Mesenchymal stem cell (in vitro differentiated cells and primary cell): ENCODE measurements at regions not wholly inside any gene's neighbourhood (a gene's known extent, or its start where the extent isn't known, plus 50 kb on each side); places are given as distances from the start of the nearest gene placed in this dataset.

ENCODE experiments used
- DNase-seq: peaks from one replicate; pipeline ENCODE4 v3.0.0-alpha.2; 2013
- H2AFZ ChIP-seq: one replicate; pipeline ENCODE4 v1.6.1; 2013; ENCODE audit warnings: low read depth, mild to moderate bottlenecking, control low read depth, inconsistent platforms, low read length, moderate library complexity
- H2AK5ac ChIP-seq: 2 replicates; pipeline ENCODE4 v1.6.1; 2013; ENCODE audit warnings: low read length, moderate library complexity, mild to moderate bottlenecking, inconsistent platforms; ENCODE audit not compliant: severe bottlenecking
- H2BK120ac ChIP-seq: one replicate; pipeline ENCODE4 v1.6.1; 2013; ENCODE audit warnings: low read depth, mild to moderate bottlenecking, inconsistent platforms, low read length, moderate library complexity
- H2BK12ac ChIP-seq, 2 experiments: one replicate each; pipeline ENCODE4 v1.6.1; 2013; ENCODE audit warnings: inconsistent platforms in 2 of 2, low read length in 2 of 2, mild to moderate bottlenecking in 2 of 2, moderate library complexity in 2 of 2, control low read depth in 1 of 2
- H2BK15ac ChIP-seq: one replicate; pipeline ENCODE4 v1.6.1; 2013; ENCODE audit warnings: mild to moderate bottlenecking, low read depth, inconsistent platforms; ENCODE audit not compliant: poor library complexity, severe bottlenecking
- H2BK5ac ChIP-seq: 2 replicates; pipeline ENCODE4 v1.6.1; 2013; ENCODE audit warnings: low read depth, mild to moderate bottlenecking, low read length, control low read depth, inconsistent platforms; ENCODE audit not compliant: poor library complexity, severe bottlenecking
- H3K14ac ChIP-seq, 2 experiments: one replicate each; pipeline ENCODE4 v1.6.1; 2013; ENCODE audit warnings: inconsistent platforms in 2 of 2, low read length in 2 of 2, control low read depth in 1 of 2, mild to moderate bottlenecking in 1 of 2, moderate library complexity in 1 of 2
- H3K18ac ChIP-seq, 2 experiments: one replicate each; pipeline ENCODE4 v1.6.1; 2013; ENCODE audit warnings: inconsistent platforms in 2 of 2, low read length in 2 of 2, control low read depth in 1 of 2, low read depth in 1 of 2, mild to moderate bottlenecking in 1 of 2
- H3K23ac ChIP-seq, 2 experiments: one replicate each; pipeline ENCODE4 v1.6.1; 2013; ENCODE audit warnings: inconsistent platforms in 2 of 2, low read length in 2 of 2, mild to moderate bottlenecking in 2 of 2, moderate library complexity in 2 of 2, control low read depth in 1 of 2
- H3K27ac ChIP-seq: 2 replicates; pipeline ENCODE4 v1.5.1; 2013; ENCODE audit warnings: mild to moderate bottlenecking, moderate library complexity, low read length, control low read depth, inconsistent platforms; ENCODE audit not compliant: poor library complexity, severe bottlenecking
- H3K27me3 ChIP-seq, 2 experiments: 2 replicates each; pipeline versions ENCODE4 v1.6.1 to v1.7.0; 2013; ENCODE audit warnings: low read length in 2 of 2, mild to moderate bottlenecking in 2 of 2, moderate library complexity in 2 of 2, control low read depth in 1 of 2, inconsistent platforms in 1 of 2; ENCODE audit not compliant: control insufficient read depth in 1 of 2, insufficient read depth in 1 of 2
- H3K36me3 ChIP-seq, 2 experiments: 2 replicates each; pipeline versions ENCODE4 v1.6.1 to v1.7.0; 2013; ENCODE audit warnings: low read length in 2 of 2, control low read depth in 1 of 2, inconsistent platforms in 1 of 2, low read depth in 1 of 2, mild to moderate bottlenecking in 1 of 2; ENCODE audit not compliant: insufficient read depth in 2 of 2, control insufficient read depth in 1 of 2
- H3K4ac ChIP-seq, 2 experiments: one replicate each; pipeline ENCODE4 v1.6.1; 2013; ENCODE audit warnings: inconsistent platforms in 2 of 2, low read length in 2 of 2, mild to moderate bottlenecking in 2 of 2, moderate library complexity in 2 of 2, control low read depth in 1 of 2, low read depth in 1 of 2
- H3K4me1 ChIP-seq: 2 replicates; pipeline ENCODE4 v1.6.1; 2013; ENCODE audit warnings: low read depth, low read length, control low read depth; ENCODE audit not compliant: control insufficient read depth, insufficient read depth
- H3K4me2 ChIP-seq: 2 replicates; pipeline ENCODE4 v1.6.1; 2013; ENCODE audit warnings: low read length, mild to moderate bottlenecking, inconsistent platforms; ENCODE audit not compliant: poor library complexity, severe bottlenecking
- H3K4me3 ChIP-seq, 2 experiments: 2 replicates each; pipeline versions ENCODE4 v1.5.1 to v1.7.0; 2013; ENCODE audit warnings: low read length in 2 of 2, mild to moderate bottlenecking in 2 of 2, control low read depth in 1 of 2, low read depth in 1 of 2; ENCODE audit not compliant: insufficient read depth in 1 of 2
- H3K79me1 ChIP-seq: replicated peaks from 2 replicates; pipeline ENCODE4 v1.6.1; 2013; ENCODE audit warnings: mild to moderate bottlenecking, control low read depth, low read length, inconsistent platforms; ENCODE audit not compliant: poor library complexity, severe bottlenecking
- H3K9ac ChIP-seq: 2 replicates; pipeline ENCODE4 v1.7.0; 2013; ENCODE audit warnings: mild to moderate bottlenecking, low read length, moderate library complexity
- H3K9me3 ChIP-seq: 2 replicates; pipeline ENCODE4 v1.7.0; 2013; ENCODE audit warnings: mild to moderate bottlenecking, low read length; ENCODE audit not compliant: control insufficient read depth
- H4K8ac ChIP-seq: one replicate; pipeline ENCODE4 v1.6.1; 2013; ENCODE audit warnings: inconsistent platforms, mild to moderate bottlenecking, low read length, moderate library complexity
- H4K91ac ChIP-seq: one replicate; pipeline ENCODE4 v1.6.1; 2013; ENCODE audit warnings: mild to moderate bottlenecking, low read length, inconsistent platforms
- WGBS: methylation state at CpG from one replicate; pipeline ENCODE4 v1.1.7; 2013; ENCODE audit warnings: mixed read lengths; 5-methylcytosine and 5-hydroxymethylcytosine counted together

DNA sequence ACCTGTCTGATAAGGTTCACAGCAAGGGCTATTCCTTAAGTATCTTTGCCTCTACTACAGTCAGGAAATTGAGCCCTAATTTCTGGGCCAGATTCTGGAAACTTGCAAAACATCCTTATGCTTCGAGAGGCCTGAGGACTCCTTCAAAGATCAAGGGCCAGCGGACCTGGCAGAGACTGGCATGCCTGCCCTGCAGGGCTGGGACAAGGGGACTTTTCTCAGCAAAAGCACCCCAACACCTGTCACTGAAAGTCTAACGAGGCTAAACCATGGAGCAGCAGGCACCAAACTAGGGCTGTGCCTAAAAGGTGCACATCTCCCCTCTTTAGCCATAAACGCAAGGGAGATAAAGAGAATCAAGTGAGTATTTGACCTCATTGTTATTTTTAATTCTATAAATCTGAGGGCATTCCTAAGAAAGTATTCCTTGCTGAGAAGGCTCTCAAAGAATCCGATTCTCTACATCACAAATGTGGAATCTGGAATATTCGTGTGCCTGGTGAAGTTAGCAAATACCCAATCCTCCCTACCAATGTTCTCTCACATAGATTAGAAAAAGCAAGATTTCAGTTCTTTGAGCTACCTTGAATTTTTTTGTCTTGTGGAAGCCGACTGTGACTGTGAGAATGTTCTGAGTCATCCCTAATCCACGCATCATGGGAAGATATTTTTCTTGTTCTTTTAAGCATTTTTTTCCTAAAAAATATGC, 328.2 kb upstream of the NOVA1 start:
- no peak overlapping the region for H3K18ac ChIP-seq
- no peaks in the 10 kb centered on the region for H3K27me3 ChIP-seq
- no peaks in the 10 kb centered on the region for H3K36me3 ChIP-seq
- H3K4me3 ChIP-seq: no peak overlapping the region
- H3K14ac ChIP-seq: no peak overlapping the region
- no peak overlapping the region for H2BK120ac ChIP-seq
- no peak for DNase-seq
- H2AK5ac ChIP-seq: no peak overlapping the region
- no peak overlapping the region for H2AFZ ChIP-seq
- H3K9me3 ChIP-seq: no peaks in the 10 kb centered on the region
- H4K91ac ChIP-seq: no peak overlapping the region
- H3K4ac ChIP-seq: no peak overlapping the region
- H3K9ac ChIP-seq: no peak overlapping the region
- peaks cover 3% of the 10 kb centered on the region for H3K4me1 ChIP-seq
- H2BK12ac ChIP-seq: no peak overlapping the region
- H3K23ac ChIP-seq: no peak overlapping the region
- no peak overlapping the region for H3K4me2 ChIP-seq
- H2BK15ac ChIP-seq: no peak overlapping the region
- no peaks in the 10 kb centered on the region for H3K79me1 ChIP-seq
- no peak overlapping the region for H2BK5ac ChIP-seq
- WGBS: 68% methylated on average over 3 of the region's 8 CpGs
- no peak overlapping the region for H4K8ac ChIP-seq
- peak overlapping the region; percentile 22 for H3K27ac ChIP-seq

DNA sequence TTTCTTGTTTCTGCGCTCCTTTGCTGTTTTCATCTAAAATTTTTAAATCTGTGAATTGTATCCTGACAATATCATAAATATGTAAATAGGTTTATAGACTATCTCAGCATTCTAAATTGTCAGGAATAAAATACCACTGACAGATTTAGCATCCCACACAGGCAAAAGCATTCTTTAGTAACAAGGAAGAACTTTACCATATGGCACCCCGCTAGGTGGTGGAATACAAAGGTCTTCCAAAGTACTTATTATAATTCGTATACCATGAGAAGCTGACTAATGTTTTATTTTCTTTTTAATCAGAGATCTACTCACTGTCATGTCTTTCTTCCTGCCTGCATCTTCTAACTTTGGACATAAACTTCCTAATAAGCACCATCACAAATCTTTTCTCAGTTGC, 328.8 kb upstream of the NOVA1 start:
- Histone ChIP-seq H3K79me1 (no peaks in the 10 kb centered on the region), H3K18ac (no peak overlapping the region), H2BK5ac (no peak overlapping the region), H3K9ac (no peak overlapping the region), H3K4ac (no peak overlapping the region), H2AFZ (no peak overlapping the region), H3K4me3 (no peak overlapping the region), H3K4me1 (peaks cover 3% of the 10 kb centered on the region), H4K91ac (no peak overlapping the region), H3K4me2 (no peak overlapping the region), H3K27me3 (no peaks in the 10 kb centered on the region), H3K23ac (no peak overlapping the region), H4K8ac (no peak overlapping the region), H3K14ac (no peak overlapping the region), H2BK12ac (no peak overlapping the region), H3K36me3 (no peaks in the 10 kb centered on the region), H2BK120ac (no peak overlapping the region), H3K27ac (peak overlapping the region; percentile 44), H2AK5ac (no peak overlapping the region), H3K9me3 (no peaks in the 10 kb centered on the region), H2BK15ac (no peak overlapping the region)
- no CpG with 5 or more reads among the region's 3 CpGs for whole genome bisulfite sequencing
- no peak for DNase-seq

DNA sequence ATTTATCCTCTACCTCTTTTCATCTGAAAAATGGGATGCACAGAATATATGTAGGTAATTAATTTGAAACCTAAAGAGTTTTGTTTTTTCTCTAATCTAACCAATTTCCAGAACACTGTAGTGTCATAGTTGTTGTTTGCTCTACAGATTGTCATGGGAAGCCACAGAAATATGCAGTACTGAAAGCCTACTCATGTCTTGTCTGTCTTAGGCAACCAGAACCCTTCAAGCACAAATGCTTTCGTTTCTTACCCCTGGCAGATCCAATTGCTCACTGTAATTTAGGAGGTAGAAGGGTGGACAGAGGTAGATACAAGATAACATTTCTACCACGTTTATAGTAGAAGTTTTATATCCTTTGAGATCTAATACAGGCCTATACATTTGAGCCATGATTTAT, 330.2 kb upstream of the NOVA1 start:
- H3K4me1 ChIP-seq: peaks cover 3% of the 10 kb centered on the region
- H3K9ac ChIP-seq: no peak overlapping the region
- WGBS: no CpG with 5 or more reads among the region's 2 CpGs
- H2BK15ac ChIP-seq: no peak overlapping the region
- no peak overlapping the region for H2AFZ ChIP-seq
- no peak overlapping the region for H3K23ac ChIP-seq
- H3K4me2 ChIP-seq: no peak overlapping the region
- no peak overlapping the region for H4K91ac ChIP-seq
- no peak for DNase-seq
- no peaks in the 10 kb centered on the region for H3K9me3 ChIP-seq
- H3K18ac ChIP-seq: no peak overlapping the region
- no peak overlapping the region for H3K14ac ChIP-seq
- H3K79me1 ChIP-seq: no peaks in the 10 kb centered on the region
- no peak overlapping the region for H3K27ac ChIP-seq
- H2BK120ac ChIP-seq: no peak overlapping the region
- no peak overlapping the region for H3K4me3 ChIP-seq
- H3K36me3 ChIP-seq: no peaks in the 10 kb centered on the region
- no peak overlapping the region for H2BK12ac ChIP-seq
- H3K27me3 ChIP-seq: no peaks in the 10 kb centered on the region
- H2AK5ac ChIP-seq: no peak overlapping the region
- no peak overlapping the region for H2BK5ac ChIP-seq
- no peak overlapping the region for H4K8ac ChIP-seq
- H3K4ac ChIP-seq: no peak overlapping the region

DNA sequence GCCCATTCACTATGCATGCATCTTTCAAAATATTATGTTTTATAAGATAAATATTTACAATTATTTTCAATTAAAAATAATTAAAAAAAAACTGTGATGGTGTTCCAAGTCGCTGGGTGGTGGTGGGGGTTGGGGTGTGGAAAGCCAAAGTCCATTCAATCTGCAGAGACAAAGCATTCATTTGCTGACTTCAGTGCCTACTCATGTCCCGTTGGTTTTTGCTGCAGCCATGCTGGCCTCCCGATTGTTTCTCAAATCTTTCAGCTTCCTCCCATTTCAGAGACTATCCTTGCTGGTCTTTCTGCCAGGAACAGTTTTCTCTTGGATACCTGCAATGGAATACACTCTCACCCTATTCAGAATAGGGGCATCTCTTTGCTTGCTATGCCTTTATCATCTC, 331.5 kb upstream of the NOVA1 start:
- Histone ChIP-seq H3K4ac (no peak overlapping the region), H2BK120ac (no peak overlapping the region), H2BK15ac (no peak overlapping the region), H3K14ac (no peak overlapping the region), H3K36me3 (no peaks in the 10 kb centered on the region), H3K9me3 (no peaks in the 10 kb centered on the region), H3K23ac (no peak overlapping the region), H3K27ac (no peak overlapping the region), H3K9ac (no peak overlapping the region), H3K4me1 (peaks cover 3% of the 10 kb centered on the region), H3K79me1 (no peaks in the 10 kb centered on the region), H4K91ac (no peak overlapping the region), H3K4me3 (no peak overlapping the region), H2BK12ac (no peak overlapping the region), H3K4me2 (no peak overlapping the region), H4K8ac (no peak overlapping the region), H2BK5ac (no peak overlapping the region), H2AK5ac (no peak overlapping the region), H3K27me3 (no peaks in the 10 kb centered on the region), H2AFZ (no peak overlapping the region), H3K18ac (no peak overlapping the region)
- WGBS: 82% methylated on average over 3 of the region's 3 CpGs
- DNase-seq: no peak
